ENCODE measurements at regions not wholly inside any gene's neighbourhood (a gene's known extent, or its start where the extent isn't known, plus 50 kb on each side); places are given as distances from the start of the nearest gene placed in this dataset.

DNA sequence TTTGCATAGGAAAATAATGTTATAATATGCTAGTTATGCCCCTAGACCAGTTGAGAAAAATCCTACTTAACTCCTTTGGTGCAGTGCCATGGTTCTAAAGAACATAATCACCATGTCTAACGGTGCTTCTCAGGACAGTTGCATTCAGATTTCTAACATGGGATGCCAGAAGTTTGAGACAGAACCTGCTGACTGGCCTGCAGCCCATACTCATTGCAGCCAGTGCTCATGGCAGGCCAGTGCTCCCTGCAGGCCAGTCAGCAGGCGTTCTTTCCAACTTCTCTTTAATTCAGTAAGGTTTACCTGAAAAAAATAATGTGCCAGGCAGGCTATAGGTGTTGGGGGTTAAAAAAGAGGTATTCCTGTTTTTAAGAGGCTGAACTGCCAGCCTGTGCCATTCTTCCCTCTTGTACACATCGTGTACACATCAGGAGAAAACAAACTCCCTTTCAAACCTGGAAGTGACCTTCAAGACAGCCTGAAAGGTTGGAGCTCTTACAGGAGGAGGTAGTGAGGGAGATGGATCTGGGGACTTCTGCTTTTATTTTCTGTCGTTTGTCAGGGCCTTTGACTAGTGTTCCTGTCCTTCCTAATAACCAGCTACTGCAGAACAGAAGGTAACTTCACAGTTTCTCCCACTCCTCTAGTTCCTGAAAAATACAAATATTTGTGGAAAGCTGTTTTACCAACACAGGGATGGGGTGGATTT, 146.0 kb upstream of the MAGI3 start:
- Histone ChIP-seq H3K4me1 (peaks cover 0 to 3% (median 0%) of the 10 kb centered on the region in 4 donors), H3K9me3 (no peaks in the 10 kb centered on the region), H3K4me3 (no peak overlapping the region), H3K27ac (replicated peaks in 1 of 4) (no peak overlapping the region), H3K27me3 (no peaks in the 10 kb centered on the region), H3K36me3 (no peaks in the 10 kb centered on the region)
- WGBS = 49% methylated on average over 4 of the region's 4 CpGs
- intact Hi-C loops (cut with DNase I) = no loop called here
- no peak for DNase-seq (ENCODE audit: extremely low spot score)
- TF ChIP-seq POLR2AphosphoS5 (IDR thresholded peaks at IDR 0.05) (no peak), CTCF (IDR thresholded peaks at IDR 0.05) (no peak), EP300 (IDR thresholded peaks at IDR 0.05) (no peak), POLR2A (IDR thresholded peaks at IDR 0.05; ENCODE audit: low read depth) (no peak)

DNA sequence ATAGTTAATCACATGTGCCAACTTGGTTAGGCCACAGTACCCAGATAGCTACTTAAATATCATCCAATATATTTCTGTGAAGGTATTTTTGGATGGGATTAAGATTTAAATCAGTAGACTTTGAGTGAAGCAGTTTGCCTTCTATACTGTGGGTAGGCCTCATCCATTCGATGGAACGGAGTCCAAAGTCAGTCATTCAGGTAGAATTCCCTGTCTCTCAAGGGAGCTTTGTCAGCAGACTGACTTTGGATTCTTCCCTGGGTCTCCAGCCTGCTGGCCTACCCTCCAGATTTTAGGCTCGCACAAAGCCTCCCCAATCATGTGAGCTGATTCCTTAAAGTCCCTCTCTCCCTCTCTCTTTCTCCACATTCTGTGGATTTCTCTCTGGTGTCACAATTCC, 145.1 kb upstream of the MAGI3 start:
- TF ChIP-seq POLR2AphosphoS5 (IDR thresholded peaks at IDR 0.05) (no peak), POLR2A (IDR thresholded peaks at IDR 0.05; ENCODE audit: low read depth) (no peak), EP300 (IDR thresholded peaks at IDR 0.05) (no peak)
- intact Hi-C loops (cut with DNase I) = no loop called here
- WGBS = 97% methylated on average over 3 of the region's 3 CpGs

DNA sequence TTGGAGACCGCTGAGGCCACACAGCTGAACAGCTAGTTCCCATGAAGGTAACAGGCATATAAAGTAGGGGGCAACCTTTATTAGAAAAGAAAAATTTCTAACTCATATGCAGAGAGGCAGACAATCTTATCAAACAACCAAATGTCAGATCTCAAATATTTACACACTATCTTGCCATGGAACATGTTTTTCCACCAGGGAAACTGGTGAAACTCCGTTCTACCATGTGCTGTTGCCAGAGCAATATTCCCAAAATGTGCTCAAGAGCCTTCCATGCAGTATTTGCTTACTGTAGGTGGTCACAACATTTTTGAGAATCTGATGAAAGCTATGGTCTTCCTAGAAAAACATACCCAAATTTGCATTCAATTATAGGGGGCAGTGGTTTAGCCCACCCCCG, 143.4 kb upstream of the MAGI3 start:
- TF ChIP-seq EP300 (IDR thresholded peaks at IDR 0.05) (no peak), POLR2A (IDR thresholded peaks at IDR 0.05; ENCODE audit: low read depth) (no peak), CTCF (IDR thresholded peaks at IDR 0.05) (no peak), POLR2AphosphoS5 (IDR thresholded peaks at IDR 0.05) (no peak)
- H3K9me3 ChIP-seq = no peaks in the 10 kb centered on the region
- no peak overlapping the region for H3K4me3 ChIP-seq
- intact Hi-C loops (cut with DNase I) = no loop called here
- 92% methylated on average over 3 of the region's 3 CpGs for WGBS
- no peaks in the 10 kb centered on the region for H3K36me3 ChIP-seq
- no peaks in the 10 kb centered on the region for H3K4me1 ChIP-seq
- H3K27me3 ChIP-seq = no peaks in the 10 kb centered on the region
- no peak overlapping the region for H3K27ac ChIP-seq (replicated peaks in 1 of 4)
- DNase-seq (ENCODE audit: extremely low spot score) = no peak

More for the DNA sequence above, 145.1 kb upstream of the MAGI3 start:
- H3K9me3 ChIP-seq = no peaks in the 10 kb centered on the region
- no peak overlapping the region for H3K27ac ChIP-seq (replicated peaks in 1 of 4)
- no peak for DNase-seq (ENCODE audit: extremely low spot score)
- no peaks in the 10 kb centered on the region for H3K36me3 ChIP-seq
- no peaks in the 10 kb centered on the region for H3K4me1 ChIP-seq
- H3K27me3 ChIP-seq = no peaks in the 10 kb centered on the region
- H3K4me3 ChIP-seq = no peak overlapping the region

- Histone ChIP-seq H3K27me3 (no peaks in the 10 kb centered on the region), H3K9me3 (no peaks in the 10 kb centered on the region), H3K27ac (replicated peaks in 1 of 4) (no peak overlapping the region), H3K4me3 (no peak overlapping the region), H3K4me1 (no peaks in the 10 kb centered on the region), H3K36me3 (no peaks in the 10 kb centered on the region)
- WGBS = 79% methylated on average over 1 of the region's 2 CpGs
- no peak for DNase-seq (ENCODE audit: extremely low spot score)
- TF ChIP-seq POLR2AphosphoS5 (IDR thresholded peaks at IDR 0.05) (no peak), POLR2A (IDR thresholded peaks at IDR 0.05; ENCODE audit: low read depth) (no peak)
- intact Hi-C loops (cut with DNase I) = no loop called here
These were observed 143.0 kb upstream of the MAGI3 start for GRCh38 chr1:113247355-113247754.

- H3K27me3 ChIP-seq = no peaks in the 10 kb centered on the region
- TF ChIP-seq POLR2A (IDR thresholded peaks at IDR 0.05; ENCODE audit: low read depth) (no peak), CTCF (IDR thresholded peaks at IDR 0.05) (no peak), EP300 (IDR thresholded peaks at IDR 0.05) (no peak), POLR2AphosphoS5 (IDR thresholded peaks at IDR 0.05) (no peak)
- H3K27ac ChIP-seq (replicated peaks in 1 of 4) = no peak overlapping the region
- DNase-seq (ENCODE audit: extremely low spot score) = no peak
- H3K4me1 ChIP-seq = no peaks in the 10 kb centered on the region
- no peaks in the 10 kb centered on the region for H3K36me3 ChIP-seq
- WGBS = 89% methylated on average over 3 of the region's 3 CpGs
- H3K4me3 ChIP-seq = no peak overlapping the region
- H3K9me3 ChIP-seq = no peaks in the 10 kb centered on the region
- intact Hi-C loops (cut with DNase I) = no loop called here
These were observed 142.5 kb upstream of the MAGI3 start for GRCh38 chr1:113247782-113248181.

- Histone ChIP-seq H3K4me1 (peaks cover 0 to 3% (median 0%) of the 10 kb centered on the region in 4 donors), H3K27ac (replicated peaks in 1 of 4) (no peak overlapping the region), H3K27me3 (no peaks in the 10 kb centered on the region), H3K9me3 (no peaks in the 10 kb centered on the region), H3K36me3 (no peaks in the 10 kb centered on the region), H3K4me3 (no peak overlapping the region)
- TF ChIP-seq EP300 (IDR thresholded peaks at IDR 0.05) (no peak), POLR2AphosphoS5 (IDR thresholded peaks at IDR 0.05) (no peak), CTCF (IDR thresholded peaks at IDR 0.05) (no peak), POLR2A (IDR thresholded peaks at IDR 0.05; ENCODE audit: low read depth) (no peak)
- no peak for DNase-seq (ENCODE audit: extremely low spot score)
- 74% methylated on average over 5 of the region's 5 CpGs for WGBS
- intact Hi-C loops (cut with DNase I) = no loop called here
These were observed 141.8 kb upstream of the MAGI3 start for GRCh38 chr1:113248494-113248893.

Data from esophagus muscularis mucosa (tissue), 4 donors.